Nucleus accumbens (tissue), 56 donors: ENCODE measurements at regions not wholly inside any gene's neighbourhood (a gene's known extent, or its start where the extent isn't known, plus 50 kb on each side); places are given as distances from the start of the nearest gene placed in this dataset.

Source experiments
- DNase-seq, 56 donors: peaks; one replicate each; lab custom pipeline; 2025; lab: John Stamatoyannopoulos, UW

DNA sequence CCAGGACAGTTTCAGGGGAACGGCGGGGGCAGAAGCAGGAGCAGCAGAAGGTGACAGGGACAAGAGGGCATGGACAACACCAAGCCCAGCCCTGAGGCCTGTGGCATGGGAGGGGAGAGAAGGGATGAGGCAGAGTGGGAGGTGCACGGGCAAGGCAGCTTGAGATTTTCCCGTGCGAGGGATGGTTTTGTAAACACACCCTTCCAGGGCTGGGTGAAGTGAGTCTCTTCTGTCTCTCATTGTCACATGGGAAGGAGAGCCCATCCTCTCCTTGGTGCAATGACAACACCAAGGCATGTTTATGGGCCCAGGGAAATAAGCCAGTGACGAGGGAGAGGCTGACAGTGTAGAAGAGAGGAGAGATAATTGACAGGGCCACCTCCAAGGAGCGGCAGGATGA lies 69.6 kb upstream of the RIOK3 start:
- DNase-seq: no peak

DNA sequence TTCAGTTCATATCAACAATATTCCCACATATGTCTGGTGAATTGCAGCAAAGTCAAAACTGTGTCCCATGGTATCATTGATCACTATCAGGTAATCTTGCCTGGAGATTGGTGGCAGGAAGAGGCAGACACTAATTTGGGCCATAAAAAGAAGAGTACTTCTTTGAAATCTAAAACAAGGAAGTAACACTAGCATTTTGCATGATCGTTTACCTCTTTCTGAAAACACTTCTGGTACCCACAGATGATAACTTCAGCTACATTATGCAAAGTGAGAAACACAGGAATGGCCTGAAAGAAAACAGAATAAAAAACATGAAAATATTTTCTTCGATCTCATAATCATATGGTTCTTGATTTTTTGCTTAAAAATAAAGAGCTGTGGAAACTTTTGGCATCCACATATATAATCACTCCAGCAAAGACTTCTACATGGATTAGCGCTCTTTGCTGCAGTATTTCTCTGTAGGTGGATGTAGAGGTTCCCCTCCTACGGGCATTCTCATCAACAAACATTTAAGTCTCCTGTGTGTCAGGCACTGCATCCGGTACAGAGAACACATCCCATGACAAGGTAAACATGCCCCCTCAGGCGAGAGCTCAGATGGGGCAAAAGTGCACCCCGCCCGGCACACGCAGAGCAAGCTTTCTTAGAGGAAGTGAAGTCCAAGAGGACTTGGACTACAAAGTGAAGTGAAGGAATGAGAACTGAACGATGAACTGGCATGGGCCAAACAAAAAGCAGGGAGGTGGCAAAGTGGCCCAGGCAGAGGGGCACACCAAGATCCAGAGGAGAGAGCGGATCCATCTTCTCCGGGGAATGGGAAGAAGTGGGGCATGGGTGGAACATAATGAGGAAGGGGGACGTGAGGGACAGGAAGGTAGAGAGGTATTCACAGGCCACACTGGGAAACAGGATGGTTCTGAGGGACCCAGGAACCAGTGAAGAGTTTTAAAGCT lies 68.0 kb upstream of the RIOK3 start:
- DNase-seq: no peak

DNA sequence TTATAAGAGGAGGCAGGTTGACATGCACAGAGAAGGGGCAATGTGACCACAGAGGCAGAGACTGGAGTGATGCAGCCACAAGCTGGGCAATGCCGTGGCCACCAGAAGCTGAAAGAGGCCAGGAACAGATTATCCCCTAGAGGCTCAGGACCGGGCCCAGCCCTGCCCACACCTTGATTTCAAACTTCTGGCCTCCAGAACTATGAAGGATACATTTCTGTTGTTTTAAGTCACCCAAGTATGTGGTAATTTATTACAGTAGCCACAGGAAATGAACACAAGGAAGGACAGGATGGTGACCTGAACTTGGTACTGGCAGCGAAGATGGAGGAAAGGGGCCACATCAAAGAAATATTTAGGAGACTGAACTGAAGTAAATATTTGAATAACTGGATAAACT lies 66.8 kb upstream of the RIOK3 start:
- no peak for DNase-seq

DNA sequence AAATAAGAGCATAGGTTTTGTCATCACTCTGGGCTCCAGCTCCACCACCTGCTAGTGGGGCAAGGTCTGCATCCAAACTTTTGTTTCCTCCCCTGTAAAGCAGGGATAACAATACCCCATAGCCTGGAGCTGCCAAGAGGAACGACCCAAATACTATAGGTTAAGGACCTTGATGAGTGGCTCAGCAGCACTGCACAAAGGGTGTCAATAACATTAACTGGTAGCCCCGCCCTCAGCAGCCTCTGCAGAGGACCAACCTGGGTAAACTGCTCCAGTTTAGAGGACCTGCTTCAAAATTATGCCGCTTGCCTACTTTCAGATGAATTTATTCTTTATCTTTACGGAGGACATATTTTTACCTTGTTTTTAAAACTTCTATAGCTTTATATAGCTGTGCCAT lies 65.8 kb upstream of the RIOK3 start:
- DNase-seq: no peak

DNA sequence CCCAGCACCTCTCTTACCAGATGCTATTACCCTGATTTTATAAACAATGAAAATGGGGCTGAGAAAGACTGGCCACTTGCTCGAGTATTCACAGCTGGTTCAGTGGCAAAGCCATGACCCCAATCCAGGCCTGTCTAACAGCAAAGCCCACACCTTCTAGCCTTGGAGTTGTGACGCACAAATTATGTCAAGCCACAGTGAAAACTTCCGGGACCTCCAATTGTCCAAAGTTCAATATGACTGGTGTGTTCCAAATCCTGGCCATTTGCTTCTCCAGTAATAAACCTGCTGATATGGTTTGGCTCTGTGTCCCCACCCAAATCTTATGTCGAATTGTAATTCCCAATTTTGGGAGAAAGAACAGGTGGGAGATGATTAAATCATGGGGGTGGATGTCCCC lies 64.7 kb upstream of the RIOK3 start:
- DNase-seq: no peak

DNA sequence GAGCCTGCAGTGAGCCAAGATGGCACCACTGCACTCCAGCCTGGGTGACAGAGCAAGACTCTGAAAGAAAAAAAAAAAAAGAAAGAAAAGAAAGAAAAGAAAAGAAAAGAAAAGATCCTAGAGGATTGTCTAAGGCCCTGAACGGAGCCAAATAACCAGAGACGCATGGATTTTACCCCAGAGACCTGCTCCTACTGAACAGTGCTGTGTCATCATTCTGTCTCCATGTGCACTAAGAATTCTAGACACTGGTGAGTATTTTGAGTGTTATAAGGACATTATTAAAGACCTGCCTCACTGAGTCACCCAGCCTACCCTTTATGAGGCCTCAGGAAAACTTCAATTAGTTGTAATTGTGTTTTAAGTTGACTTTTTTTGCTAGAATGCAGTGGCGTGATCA lies 61.9 kb upstream of the RIOK3 start:
- no peak for DNase-seq

DNA sequence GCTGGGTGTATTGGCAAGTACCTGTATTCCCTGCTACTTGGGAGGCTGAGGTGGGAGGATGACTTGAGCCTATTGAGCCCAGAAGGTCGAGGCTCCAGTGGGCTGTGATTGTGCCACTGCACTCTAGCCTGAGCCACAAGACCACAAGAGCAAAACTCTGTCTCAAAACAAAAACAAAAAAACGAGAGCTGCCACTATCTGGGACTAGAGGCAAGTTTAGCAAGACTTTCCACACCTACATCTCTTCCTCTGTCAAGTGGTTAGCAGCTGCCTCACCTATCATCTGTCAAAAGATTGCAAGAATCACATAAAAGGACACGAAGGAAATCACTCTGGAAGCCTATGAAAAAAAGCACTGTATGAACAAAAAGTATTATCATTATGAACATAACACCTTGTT lies 55.2 kb upstream of the RIOK3 start:
- DNase-seq: no peak

DNA sequence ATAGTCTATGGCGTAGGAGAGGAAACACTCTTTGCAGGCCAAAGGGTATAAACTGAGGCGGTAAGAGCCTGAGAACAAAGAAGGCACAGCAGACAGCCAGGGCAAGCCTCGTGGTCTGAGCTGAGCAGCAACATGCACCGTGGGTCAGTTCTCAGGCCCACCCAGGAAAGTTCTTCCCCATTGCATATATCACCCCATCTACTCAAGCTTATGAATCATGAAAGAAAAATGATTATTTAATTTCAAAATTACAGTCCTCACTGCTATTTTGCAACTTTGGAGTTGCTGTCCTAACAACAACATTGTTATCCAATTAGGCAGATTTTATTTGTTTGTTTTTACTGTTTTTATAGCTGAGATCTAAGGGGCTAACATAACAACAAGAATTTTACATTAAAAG lies 54.7 kb upstream of the RIOK3 start:
- DNase-seq: no peak

DNA sequence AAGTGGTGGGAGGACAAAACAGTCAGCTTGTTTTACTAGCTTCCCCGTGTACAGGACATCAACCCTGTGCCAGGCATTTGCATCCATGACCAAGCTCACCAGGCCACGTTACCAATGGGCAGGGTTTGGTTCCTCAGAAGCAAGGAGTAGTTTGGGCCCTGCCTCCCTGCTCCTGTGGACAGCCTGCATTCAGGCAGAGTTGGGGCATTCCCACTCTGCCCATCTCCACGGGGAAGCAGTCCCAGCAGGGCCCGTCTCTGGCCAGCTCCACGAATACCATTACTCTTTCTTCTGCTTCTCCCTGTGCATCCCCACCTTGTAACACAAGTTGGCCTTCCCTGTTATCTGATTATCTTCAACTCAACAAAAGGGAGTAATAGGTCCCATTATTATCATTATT lies 54.0 kb upstream of the RIOK3 start:
- no peak for DNase-seq

DNA sequence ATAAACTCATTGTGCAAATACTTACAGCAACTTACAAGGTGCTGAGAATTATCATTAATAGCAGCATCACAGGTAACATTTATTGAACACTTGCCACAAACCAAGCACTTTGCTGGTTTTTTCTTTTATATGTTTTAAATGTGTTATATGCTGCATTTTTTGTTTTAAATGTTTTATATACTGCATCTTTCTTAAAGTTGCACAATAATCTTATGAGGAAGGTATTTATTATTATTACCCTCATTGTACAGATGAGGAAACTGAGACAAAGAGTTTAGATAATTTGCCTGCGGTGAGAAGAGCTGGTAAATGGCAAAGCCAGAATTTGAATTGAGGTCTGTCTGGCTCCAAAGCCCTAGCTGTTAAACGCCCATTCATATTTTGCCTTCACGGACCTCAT lies 52.2 kb upstream of the RIOK3 start:
- no peak for DNase-seq

DNA sequence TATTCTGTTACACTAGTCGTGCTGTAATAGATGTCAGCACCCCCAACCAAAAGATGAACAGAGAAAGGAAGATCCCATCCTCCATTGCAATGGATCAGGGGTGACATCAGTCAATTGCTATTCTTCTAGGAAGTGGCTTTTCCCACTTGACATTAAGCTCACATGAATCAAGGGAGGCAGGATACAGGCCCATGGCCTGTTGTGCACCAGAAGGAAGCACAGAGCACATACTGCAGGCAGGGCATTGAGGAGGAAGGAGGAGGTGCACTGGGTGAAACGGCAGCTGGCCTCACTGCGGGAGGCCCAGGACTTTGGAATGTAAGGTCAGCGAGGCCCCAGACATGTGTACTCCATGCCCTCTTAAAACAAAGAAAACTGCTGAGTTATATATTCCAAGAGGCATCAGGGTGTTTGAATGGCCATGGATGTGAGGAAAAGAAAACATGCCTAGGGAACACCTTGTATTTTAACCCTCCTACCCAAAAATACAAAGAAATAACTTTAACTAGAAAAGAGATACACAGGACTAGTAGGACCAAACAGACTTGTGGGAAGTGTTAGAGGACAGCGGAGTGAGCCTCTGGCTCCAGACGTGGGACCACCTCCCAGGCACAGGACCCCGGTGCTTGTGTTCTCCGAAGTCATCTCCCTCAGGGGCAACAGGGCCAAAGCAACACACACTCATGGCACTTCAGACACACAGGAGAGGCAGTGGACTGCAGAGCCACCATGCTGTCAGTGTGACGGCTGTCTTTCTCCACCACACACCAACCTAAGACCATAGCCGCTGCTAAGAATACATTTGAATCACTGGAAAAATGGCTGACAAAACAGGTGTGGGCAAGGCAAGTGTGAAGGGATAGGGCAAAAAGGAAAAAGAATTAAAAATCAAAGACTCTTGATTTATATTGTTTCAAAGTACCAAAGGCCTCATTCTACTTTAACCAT lies 51.4 kb upstream of the RIOK3 start:
- no peak for DNase-seq
